ENCODE measurements at regions not wholly inside any gene's neighbourhood (a gene's known extent, or its start where the extent isn't known, plus 50 kb on each side); places are given as distances from the start of the nearest gene placed in this dataset.

GRCh38 chr2:221844212-221845020 lies 272.3 kb upstream of the EPHA4 start:
- no peak for TF ChIP-seq CTCF (conservative IDR thresholded peaks at IDR 0.05)
- TF ChIP-seq EZH2 (IDR thresholded peaks at IDR 0.05; ENCODE audit: low read depth): no peak

Data from PC-9 (cell line).